ENCODE measurements at regions not wholly inside any gene's neighbourhood (a gene's known extent, or its start where the extent isn't known, plus 50 kb on each side); places are given as distances from the start of the nearest gene placed in this dataset.

GRCh38 chr13:32829676-32830335 lies 186.4 kb upstream of the KL start:
- TF ChIP-seq POLR2AphosphoS5 (IDR thresholded peaks at IDR 0.05) (no peak), EP300 (IDR thresholded peaks at IDR 0.05) (no peak), CTCF (IDR thresholded peaks at IDR 0.05) (no peak), POLR2A (IDR thresholded peaks at IDR 0.05) (no peak)

Measured in sigmoid colon (tissue), 4 donors.